ENCODE measurements at regions not wholly inside any gene's neighbourhood (a gene's known extent, or its start where the extent isn't known, plus 50 kb on each side); places are given as distances from the start of the nearest gene placed in this dataset.

DNA sequence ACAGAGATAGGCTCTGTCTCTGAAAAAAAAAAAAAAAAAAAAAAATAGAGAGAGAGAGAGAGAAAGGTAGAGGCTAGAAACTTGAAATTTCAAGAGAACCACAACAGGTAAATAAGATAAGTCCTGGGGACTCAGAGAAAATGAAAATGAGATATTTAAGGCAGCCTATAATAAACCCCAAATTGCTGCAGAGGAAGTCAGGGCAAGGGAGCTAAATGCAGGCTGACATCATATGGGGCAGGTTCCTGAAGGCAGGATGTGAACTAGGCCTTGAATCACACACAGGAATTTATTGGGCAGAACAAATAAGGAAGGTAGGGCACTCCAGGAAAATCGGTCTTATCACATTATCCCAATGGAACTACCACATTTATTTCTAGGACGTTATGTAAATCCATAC lies 54.9 kb upstream of the NUDT4 start:
- CTCF ChIA-PET: interaction anchor here (1.1 kb wide), 1 partner anchor 58 kb away, joined by 3 read pairs; no protein-coding TSS in a partner anchor
- POLR2A ChIA-PET: no interaction called here
- no peaks in the 10 kb centered on the region for H3K9me3 Mint-ChIP-seq (ENCODE audit: insufficient read depth)
- ATAC-seq (no peak), DNase-seq (no peak)
- H3K27ac Mint-ChIP-seq: no peak overlapping the region
- no peaks in the 10 kb centered on the region for H3K27me3 Mint-ChIP-seq (ENCODE audit: low read depth)
- peaks cover 9% of the 10 kb centered on the region for H3K4me1 Mint-ChIP-seq (ENCODE audit: low read depth)
- H3K4me3 Mint-ChIP-seq: no peak overlapping the region
- no peaks in the 10 kb centered on the region for H3K36me3 Mint-ChIP-seq (ENCODE audit: low read depth)

DNA sequence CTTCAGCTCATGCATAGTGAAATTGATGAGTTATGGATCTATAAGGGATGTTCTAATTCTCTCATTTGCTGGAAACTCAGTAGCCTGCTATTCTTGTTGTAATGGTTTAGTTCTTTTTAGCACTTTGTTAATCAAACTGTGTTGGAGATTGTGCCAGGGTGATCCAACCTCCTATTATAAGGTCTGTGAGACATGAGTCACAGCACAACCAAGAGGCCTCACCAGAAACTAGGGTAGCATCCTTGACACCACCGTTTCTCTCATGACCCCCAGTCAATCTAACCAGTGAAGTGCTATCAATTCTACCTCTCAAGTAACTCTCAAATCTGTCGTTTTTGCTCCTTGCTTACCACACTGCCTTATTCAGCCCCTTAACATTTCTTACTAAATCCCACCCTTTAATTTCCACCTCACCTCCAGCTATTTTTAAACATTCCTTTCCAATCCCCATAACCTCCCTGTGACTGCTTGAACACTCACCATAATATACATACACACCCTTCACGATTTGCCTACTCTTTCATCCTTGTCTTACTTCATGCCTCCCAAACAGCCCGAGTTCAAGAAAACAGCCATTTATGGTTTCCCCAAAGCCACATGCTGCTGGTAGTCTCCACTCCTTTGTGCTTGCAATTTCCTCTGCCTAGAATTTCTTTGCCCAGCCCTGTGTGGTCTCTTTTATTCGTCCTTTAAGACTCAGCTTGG lies 53.9 kb upstream of the NUDT4 start:
- peaks cover 9% of the 10 kb centered on the region for H3K4me1 Mint-ChIP-seq (ENCODE audit: low read depth)
- POLR2A ChIA-PET: no interaction called here
- H3K27ac Mint-ChIP-seq: no peak overlapping the region
- ATAC-seq (no peak), DNase-seq (no peak)
- no peaks in the 10 kb centered on the region for H3K27me3 Mint-ChIP-seq (ENCODE audit: low read depth)
- no peak overlapping the region for H3K4me3 Mint-ChIP-seq
- H3K36me3 Mint-ChIP-seq (ENCODE audit: low read depth): no peaks in the 10 kb centered on the region
- no peaks in the 10 kb centered on the region for H3K9me3 Mint-ChIP-seq (ENCODE audit: insufficient read depth)
- CTCF ChIA-PET: no interaction called here

DNA sequence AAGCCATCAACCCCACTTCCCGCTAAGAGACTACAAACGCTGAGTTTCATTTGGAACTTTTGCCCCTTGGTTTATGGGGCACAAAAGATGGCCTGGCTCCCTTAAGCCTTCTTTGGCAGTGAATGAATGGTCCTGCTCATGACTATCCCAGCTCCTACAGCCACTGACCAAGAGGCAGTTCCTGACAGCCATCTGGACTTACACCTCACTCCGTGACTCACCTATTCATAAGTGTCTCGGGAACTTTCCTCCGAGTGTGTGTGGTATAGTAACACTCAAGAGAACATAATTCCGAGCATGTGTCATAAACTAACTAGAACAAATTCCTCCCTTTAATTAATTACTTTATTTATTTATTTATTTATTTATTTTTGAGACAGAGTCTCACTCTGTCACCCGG lies 51.9 kb upstream of the NUDT4 start:
- POLR2A ChIA-PET: no interaction called here

More for the DNA sequence above, 51.9 kb upstream of the NUDT4 start:
- H3K4me3 Mint-ChIP-seq: no peak overlapping the region
- H3K36me3 Mint-ChIP-seq (ENCODE audit: low read depth): no peaks in the 10 kb centered on the region
- DNase-seq (no peak), ATAC-seq (no peak)
- no peak overlapping the region for H3K27ac Mint-ChIP-seq
- no peaks in the 10 kb centered on the region for H3K27me3 Mint-ChIP-seq (ENCODE audit: low read depth)
- CTCF ChIA-PET: no interaction called here
- peaks cover 9% of the 10 kb centered on the region for H3K4me1 Mint-ChIP-seq (ENCODE audit: low read depth)
- no peaks in the 10 kb centered on the region for H3K9me3 Mint-ChIP-seq (ENCODE audit: insufficient read depth)
